ENCODE measurements at regions not wholly inside any gene's neighbourhood (a gene's known extent, or its start where the extent isn't known, plus 50 kb on each side); places are given as distances from the start of the nearest gene placed in this dataset.

GRCh38 chr7:20980232-20980631 lies 193.5 kb upstream of the SP8 start:
- no peak for ATAC-seq
- Mint-ChIP-seq H3K4me3 (no peak overlapping the region), H3K27ac (no peak overlapping the region), H3K36me3 (no peaks in the 10 kb centered on the region), H3K4me1 (no peaks in the 10 kb centered on the region), H3K9me3 (no peaks in the 10 kb centered on the region)
- no peak for DNase-seq (ENCODE audit: low spot score in 2 of 2)

GRCh38 chr7:20980668-20981264 lies 194.1 kb upstream of the SP8 start:
- ATAC-seq (no peak), DNase-seq (ENCODE audit: low spot score in 2 of 2) (no peak)

GRCh38 chr7:20988340-20988739 lies 201.7 kb upstream of the SP8 start:
- DNase-seq (ENCODE audit: low spot score in 2 of 2): no peak
- no peak for ATAC-seq
- Mint-ChIP-seq H3K4me3 (no peak overlapping the region), H3K4me1 (no peaks in the 10 kb centered on the region), H3K27ac (no peak overlapping the region), H3K36me3 (no peaks in the 10 kb centered on the region), H3K9me3 (no peaks in the 10 kb centered on the region)

More at GRCh38 chr7:20980668-20981264, 194.1 kb upstream of the SP8 start:
- Mint-ChIP-seq H3K27ac (no peak overlapping the region), H3K4me3 (no peak overlapping the region), H3K36me3 (no peaks in the 10 kb centered on the region), H3K9me3 (no peaks in the 10 kb centered on the region), H3K4me1 (no peaks in the 10 kb centered on the region)

- Mint-ChIP-seq H3K4me3 (no peak overlapping the region), H3K36me3 (no peaks in the 10 kb centered on the region), H3K4me1 (no peaks in the 10 kb centered on the region), H3K27ac (no peak overlapping the region), H3K9me3 (no peaks in the 10 kb centered on the region)
- DNase-seq (ENCODE audit: low spot score in 2 of 2) (no peak), ATAC-seq (no peak)
These were observed 204.9 kb upstream of the SP8 start for GRCh38 chr7:20991544-20991943.

GRCh38 chr7:20993693-20994092 lies 207.0 kb upstream of the SP8 start:
- no peak overlapping the region for H3K27ac Mint-ChIP-seq
- no peak overlapping the region for H3K4me3 Mint-ChIP-seq
- DNase-seq (ENCODE audit: low spot score in 2 of 2) (no peak), ATAC-seq (no peak)
- no peaks in the 10 kb centered on the region for H3K36me3 Mint-ChIP-seq
- H3K4me1 Mint-ChIP-seq: no peaks in the 10 kb centered on the region
- H3K9me3 Mint-ChIP-seq: no peaks in the 10 kb centered on the region

- no peaks in the 10 kb centered on the region for H3K4me1 Mint-ChIP-seq
These were observed 211.6 kb upstream of the SP8 start for GRCh38 chr7:20998309-20998708.

GRCh38 chr7:21011153-21011552 lies 224.5 kb upstream of the SP8 start:
- Mint-ChIP-seq H3K9me3 (peaks cover 6% of the 10 kb centered on the region), H3K27ac (no peak overlapping the region), H3K4me3 (no peak overlapping the region), H3K4me1 (no peaks in the 10 kb centered on the region), H3K36me3 (no peaks in the 10 kb centered on the region)
- no peak for ATAC-seq
- no peak for DNase-seq (ENCODE audit: low spot score in 2 of 2)

More at GRCh38 chr7:20998309-20998708, 211.6 kb upstream of the SP8 start:
- H3K4me3 Mint-ChIP-seq: no peak overlapping the region
- H3K36me3 Mint-ChIP-seq: no peaks in the 10 kb centered on the region
- ATAC-seq (no peak), DNase-seq (ENCODE audit: low spot score in 2 of 2) (no peak)
- H3K27ac Mint-ChIP-seq: no peak overlapping the region
- H3K9me3 Mint-ChIP-seq: no peaks in the 10 kb centered on the region

- Mint-ChIP-seq H3K4me3 (no peak overlapping the region), H3K27ac (no peak overlapping the region), H3K4me1 (no peaks in the 10 kb centered on the region), H3K36me3 (no peaks in the 10 kb centered on the region), H3K9me3 (no peaks in the 10 kb centered on the region)
- ATAC-seq (no peak), DNase-seq (ENCODE audit: low spot score in 2 of 2) (no peak)
These were observed 227.3 kb upstream of the SP8 start for GRCh38 chr7:21013765-21014539.

GRCh38 chr7:21020667-21021066 lies 234.0 kb upstream of the SP8 start:
- Mint-ChIP-seq H3K4me1 (no peaks in the 10 kb centered on the region), H3K27ac (no peak overlapping the region), H3K36me3 (no peaks in the 10 kb centered on the region), H3K9me3 (no peaks in the 10 kb centered on the region), H3K4me3 (no peak overlapping the region)
- no peak for ATAC-seq
- no peak for DNase-seq (ENCODE audit: low spot score in 2 of 2)

GRCh38 chr7:21023841-21024484 lies 237.3 kb upstream of the SP8 start:
- no peak overlapping the region for H3K4me3 Mint-ChIP-seq
- DNase-seq (ENCODE audit: low spot score in 2 of 2) (no peak), ATAC-seq (no peak)
- H3K9me3 Mint-ChIP-seq: no peaks in the 10 kb centered on the region
- no peak overlapping the region for H3K27ac Mint-ChIP-seq
- no peaks in the 10 kb centered on the region for H3K4me1 Mint-ChIP-seq
- H3K36me3 Mint-ChIP-seq: no peaks in the 10 kb centered on the region

GRCh38 chr7:21024485-21024867 lies 237.8 kb upstream of the SP8 start:
- ATAC-seq (no peak), DNase-seq (ENCODE audit: low spot score in 2 of 2) (no peak)
- H3K36me3 Mint-ChIP-seq: no peaks in the 10 kb centered on the region
- no peaks in the 10 kb centered on the region for H3K9me3 Mint-ChIP-seq
- H3K27ac Mint-ChIP-seq: no peak overlapping the region
- no peak overlapping the region for H3K4me3 Mint-ChIP-seq
- no peaks in the 10 kb centered on the region for H3K4me1 Mint-ChIP-seq

GRCh38 chr7:21028186-21028585 lies 241.5 kb upstream of the SP8 start:
- Mint-ChIP-seq H3K9me3 (no peaks in the 10 kb centered on the region), H3K36me3 (no peaks in the 10 kb centered on the region), H3K4me1 (no peaks in the 10 kb centered on the region), H3K4me3 (no peak overlapping the region), H3K27ac (no peak overlapping the region)
- no peak for DNase-seq (ENCODE audit: low spot score in 2 of 2)
- no peak for ATAC-seq

GRCh38 chr7:21028599-21028998 lies 241.9 kb upstream of the SP8 start:
- DNase-seq (ENCODE audit: low spot score in 2 of 2) (no peak), ATAC-seq (no peak)
- Mint-ChIP-seq H3K36me3 (no peaks in the 10 kb centered on the region), H3K4me3 (no peak overlapping the region), H3K9me3 (no peaks in the 10 kb centered on the region), H3K4me1 (no peaks in the 10 kb centered on the region), H3K27ac (no peak overlapping the region)

- DNase-seq (ENCODE audit: low spot score in 2 of 2): no peak
- no peaks in the 10 kb centered on the region for H3K9me3 Mint-ChIP-seq
- H3K4me1 Mint-ChIP-seq: no peaks in the 10 kb centered on the region
- no peak overlapping the region for H3K27ac Mint-ChIP-seq
- H3K4me3 Mint-ChIP-seq: no peak overlapping the region
- ATAC-seq: no peak
- H3K36me3 Mint-ChIP-seq: no peaks in the 10 kb centered on the region
These were observed 242.3 kb upstream of the SP8 start for GRCh38 chr7:21029006-21029405.

- H3K4me3 Mint-ChIP-seq: no peak overlapping the region
- ATAC-seq (no peak), DNase-seq (ENCODE audit: low spot score in 2 of 2) (no peak)
- H3K4me1 Mint-ChIP-seq: no peaks in the 10 kb centered on the region
- H3K27ac Mint-ChIP-seq: no peak overlapping the region
- H3K9me3 Mint-ChIP-seq: no peaks in the 10 kb centered on the region
- no peaks in the 10 kb centered on the region for H3K36me3 Mint-ChIP-seq
These were observed 243.7 kb upstream of the SP8 start for GRCh38 chr7:21030237-21030871.

GRCh38 chr7:21041252-21041651 lies 254.6 kb upstream of the SP8 start:
- Mint-ChIP-seq H3K4me1 (no peaks in the 10 kb centered on the region), H3K4me3 (no peak overlapping the region), H3K9me3 (peaks cover 5% of the 10 kb centered on the region), H3K36me3 (no peaks in the 10 kb centered on the region), H3K27ac (no peak overlapping the region)
- DNase-seq (ENCODE audit: low spot score in 2 of 2) (no peak), ATAC-seq (no peak)

All from stimulated activated effector memory CD8-positive, alpha-beta T cell treated with anti-CD3 and anti-CD28 coated beads, Interleukin-12 subunit alpha, Interleukin-12 subunit beta, amount 100 ng/mL, for 72 hours (primary cell).